ENCODE measurements at regions not wholly inside any gene's neighbourhood (a gene's known extent, or its start where the extent isn't known, plus 50 kb on each side); places are given as distances from the start of the nearest gene placed in this dataset.

DNA sequence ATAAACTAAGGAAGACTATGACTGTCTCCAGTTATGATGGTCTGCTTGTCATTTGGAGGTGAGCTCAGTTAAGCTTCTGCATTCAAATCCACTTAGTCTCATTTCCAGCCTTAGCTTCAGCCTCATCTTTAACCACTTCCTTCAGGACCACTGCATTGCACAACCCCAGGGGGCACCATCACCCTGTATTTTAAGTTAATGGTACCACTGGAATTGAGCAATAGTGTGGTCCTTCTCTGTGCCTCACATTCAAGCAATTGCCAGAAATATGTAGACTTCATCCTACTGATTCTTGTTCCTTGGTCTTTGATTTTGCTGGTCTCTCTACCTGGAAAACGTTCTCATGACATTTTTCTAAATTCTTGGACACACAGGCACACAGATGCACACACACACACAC, 131.5 kb upstream of the PTPN3 start:
- H4K20me1 ChIP-seq (ENCODE audit: control insufficient read depth, extremely low read depth, insufficient read depth, low read length) = peaks cover 1% of the 10 kb centered on the region
- no peak overlapping the region for H3K4me2 ChIP-seq (ENCODE audit: extremely low read depth, insufficient read depth, low read length)
- no peak overlapping the region for H3K4me3 ChIP-seq (replicated peaks in 1 of 4; ENCODE audit: control extremely low read depth in 1 of 4, insufficient read depth in 1 of 4, low read depth in 3 of 4, low read length in 4 of 4)
- H3K9ac ChIP-seq (ENCODE audit: insufficient read depth, low read length) = no peak overlapping the region
- no peaks in the 10 kb centered on the region for H3K4me1 ChIP-seq (ENCODE audit: control insufficient read depth, extremely low read depth, insufficient read depth, low read length)
- no peak overlapping the region for H3K27ac ChIP-seq (ENCODE audit: insufficient read depth, low read length)
- no peak for DNase-seq (ENCODE audit: low read depth in 2 of 2)
- H3K27me3 ChIP-seq (ENCODE audit: control insufficient read depth, insufficient read depth, low read length) = peaks cover 15% of the 10 kb centered on the region
- H3K9me3 ChIP-seq (ENCODE audit: control insufficient read depth, insufficient read depth, low read depth, low read length) = no peaks in the 10 kb centered on the region
- TF ChIP-seq, protein P1, sequence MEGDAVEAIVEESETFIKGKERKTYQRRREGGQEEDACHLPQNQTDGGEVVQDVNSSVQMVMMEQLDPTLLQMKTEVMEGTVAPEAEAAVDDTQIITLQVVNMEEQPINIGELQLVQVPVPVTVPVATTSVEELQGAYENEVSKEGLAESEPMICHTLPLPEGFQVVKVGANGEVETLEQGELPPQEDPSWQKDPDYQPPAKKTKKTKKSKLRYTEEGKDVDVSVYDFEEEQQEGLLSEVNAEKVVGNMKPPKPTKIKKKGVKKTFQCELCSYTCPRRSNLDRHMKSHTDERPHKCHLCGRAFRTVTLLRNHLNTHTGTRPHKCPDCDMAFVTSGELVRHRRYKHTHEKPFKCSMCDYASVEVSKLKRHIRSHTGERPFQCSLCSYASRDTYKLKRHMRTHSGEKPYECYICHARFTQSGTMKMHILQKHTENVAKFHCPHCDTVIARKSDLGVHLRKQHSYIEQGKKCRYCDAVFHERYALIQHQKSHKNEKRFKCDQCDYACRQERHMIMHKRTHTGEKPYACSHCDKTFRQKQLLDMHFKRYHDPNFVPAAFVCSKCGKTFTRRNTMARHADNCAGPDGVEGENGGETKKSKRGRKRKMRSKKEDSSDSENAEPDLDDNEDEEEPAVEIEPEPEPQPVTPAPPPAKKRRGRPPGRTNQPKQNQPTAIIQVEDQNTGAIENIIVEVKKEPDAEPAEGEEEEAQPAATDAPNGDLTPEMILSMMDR (conservative IDR thresholded peaks at IDR 0.05 in 1 of 2, IDR thresholded peaks at IDR 0.05 in 1 of 2; ENCODE audit: low read depth in 1 of 2, low read length in 2 of 2) = no peak
- no peak for TF ChIP-seq EZH2 (IDR thresholded peaks at IDR 0.05; ENCODE audit: low read length, missing control alignments)
- no peaks in the 10 kb centered on the region for H3K79me2 ChIP-seq (ENCODE audit: control insufficient read depth, insufficient read depth, low read length)
- H3K36me3 ChIP-seq (ENCODE audit: control insufficient read depth, insufficient read depth, low read length) = no peaks in the 10 kb centered on the region
- H2AFZ ChIP-seq (ENCODE audit: low read length) = no peak overlapping the region

DNA sequence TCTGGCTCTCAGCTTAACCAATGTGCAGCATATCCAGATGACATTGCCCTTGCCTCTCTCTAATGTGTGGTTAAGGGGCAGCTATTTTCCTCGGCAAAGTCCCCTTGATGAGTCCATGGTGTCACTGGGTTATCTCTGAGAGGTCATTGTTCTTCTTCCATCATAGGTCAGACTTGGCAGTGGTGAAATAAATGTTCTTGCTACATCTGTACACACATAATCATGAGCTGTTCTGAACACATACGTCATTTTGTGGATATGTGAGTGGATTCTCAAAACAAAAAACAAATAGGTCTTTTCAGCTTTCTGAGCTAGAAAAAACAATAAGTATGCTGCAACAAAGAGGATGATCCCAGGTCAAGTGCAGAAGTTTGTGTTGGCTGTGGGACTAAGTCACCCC, 134.7 kb upstream of the PTPN3 start:
- Histone ChIP-seq H3K27ac (ENCODE audit: insufficient read depth, low read length) (no peak overlapping the region), H3K9ac (ENCODE audit: insufficient read depth, low read length) (no peak overlapping the region), H3K4me2 (ENCODE audit: extremely low read depth, insufficient read depth, low read length) (no peak overlapping the region), H3K4me1 (ENCODE audit: control insufficient read depth, extremely low read depth, insufficient read depth, low read length) (no peaks in the 10 kb centered on the region), H3K79me2 (ENCODE audit: control insufficient read depth, insufficient read depth, low read length) (no peaks in the 10 kb centered on the region), H2AFZ (ENCODE audit: low read length) (no peak overlapping the region), H4K20me1 (ENCODE audit: control insufficient read depth, extremely low read depth, insufficient read depth, low read length) (no peaks in the 10 kb centered on the region), H3K9me3 (ENCODE audit: control insufficient read depth, insufficient read depth, low read depth, low read length) (no peaks in the 10 kb centered on the region), H3K36me3 (ENCODE audit: control insufficient read depth, insufficient read depth, low read length) (no peaks in the 10 kb centered on the region), H3K4me3 (replicated peaks in 1 of 4; ENCODE audit: control extremely low read depth in 1 of 4, insufficient read depth in 1 of 4, low read depth in 3 of 4, low read length in 4 of 4) (no peak overlapping the region), H3K27me3 (ENCODE audit: control insufficient read depth, insufficient read depth, low read length) (peaks cover 17% of the 10 kb centered on the region)
- DNase-seq (ENCODE audit: low read depth in 2 of 2) = no peak
- no peak for TF ChIP-seq EZH2 (IDR thresholded peaks at IDR 0.05; ENCODE audit: low read length, missing control alignments)
- TF ChIP-seq, protein P1 (conservative IDR thresholded peaks at IDR 0.05 in 1 of 2, IDR thresholded peaks at IDR 0.05 in 1 of 2; ENCODE audit: low read depth in 1 of 2, low read length in 2 of 2) = no peak

DNA sequence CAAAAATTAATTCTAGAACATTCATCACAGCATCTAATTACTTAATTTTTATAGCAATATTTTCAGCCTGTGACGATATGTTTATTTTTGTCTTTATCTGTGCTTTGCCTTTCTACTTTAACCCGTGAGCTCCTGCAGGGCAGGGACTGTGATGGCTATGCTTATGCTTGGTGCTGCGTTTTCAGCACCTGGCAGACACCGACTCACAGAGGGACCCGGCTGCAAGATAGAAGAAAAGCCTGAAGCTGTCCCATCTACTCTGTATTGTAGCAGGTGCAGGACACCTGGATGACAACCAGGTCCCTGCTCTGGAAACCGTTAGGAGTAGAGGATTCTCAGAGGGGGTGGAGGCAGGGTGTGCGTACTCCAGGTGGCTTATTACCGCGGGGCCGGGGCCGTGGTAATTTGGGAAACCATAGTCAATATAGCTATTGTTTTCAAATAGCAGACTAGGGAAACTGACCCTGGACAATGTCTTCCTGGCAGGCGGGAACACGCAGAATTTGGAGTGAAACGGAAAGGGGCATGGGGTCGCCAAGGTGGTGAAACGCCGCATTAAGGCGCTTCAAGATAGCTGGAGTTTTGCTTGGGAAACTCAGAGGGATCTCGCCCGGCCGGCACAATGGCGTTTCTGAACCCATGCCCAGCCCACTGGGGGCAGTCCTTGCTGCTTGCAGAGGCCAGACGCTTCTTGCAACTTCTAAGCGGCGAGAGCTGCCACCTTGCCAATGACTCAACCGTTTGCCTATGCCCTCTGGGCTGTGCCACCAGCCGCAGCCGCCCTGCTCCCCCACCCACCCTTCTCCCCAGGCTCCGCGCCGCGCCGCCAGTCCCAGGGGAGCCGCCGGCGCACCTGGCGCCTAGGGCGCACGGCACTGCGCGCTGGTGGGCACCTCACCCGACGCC, 140.1 kb upstream of the PALM2AKAP2 start:
- peak; percentile 65 for TF ChIP-seq EZH2 (IDR thresholded peaks at IDR 0.05; ENCODE audit: low read length, missing control alignments)
- TF ChIP-seq, protein P1 (conservative IDR thresholded peaks at IDR 0.05 in 1 of 2, IDR thresholded peaks at IDR 0.05 in 1 of 2; ENCODE audit: low read depth in 1 of 2, low read length in 2 of 2) = no peak
- Histone ChIP-seq H3K27me3 (ENCODE audit: control insufficient read depth, insufficient read depth, low read length) (peaks cover 39% of the 10 kb centered on the region), H3K4me1 (ENCODE audit: control insufficient read depth, extremely low read depth, insufficient read depth, low read length) (peaks cover 5% of the 10 kb centered on the region), H3K27ac (ENCODE audit: insufficient read depth, low read length) (no peak overlapping the region), H3K36me3 (ENCODE audit: control insufficient read depth, insufficient read depth, low read length) (no peaks in the 10 kb centered on the region), H3K9ac (ENCODE audit: insufficient read depth, low read length) (no peak overlapping the region), H3K9me3 (ENCODE audit: control insufficient read depth, insufficient read depth, low read depth, low read length) (no peaks in the 10 kb centered on the region), H3K79me2 (ENCODE audit: control insufficient read depth, insufficient read depth, low read length) (no peaks in the 10 kb centered on the region), H4K20me1 (ENCODE audit: control insufficient read depth, extremely low read depth, insufficient read depth, low read length) (no peaks in the 10 kb centered on the region), H3K4me3 (replicated peaks in 1 of 4; ENCODE audit: control extremely low read depth in 1 of 4, insufficient read depth in 1 of 4, low read depth in 3 of 4, low read length in 4 of 4) (peak overlapping the region; percentile 20 to 52 (median 32)), H2AFZ (ENCODE audit: low read length) (no peak overlapping the region), H3K4me2 (ENCODE audit: extremely low read depth, insufficient read depth, low read length) (peak overlapping the region; percentile 80)
- DNase-seq (ENCODE audit: low read depth in 2 of 2) = peak; percentile 15 to 23
